GM18909 (cell line): ENCODE measurements at regions not wholly inside any gene's neighbourhood (a gene's known extent, or its start where the extent isn't known, plus 50 kb on each side); places are given as distances from the start of the nearest gene placed in this dataset.

ENCODE experiments used
- ATAC-seq: cut with Tn5 transposase; IDR thresholded peaks from one replicate; pipeline ENCODE4 v1.9.1; 2021; ENCODE audit warnings: mild to moderate bottlenecking; ENCODE audit not compliant: unreplicated experiment, poor library complexity

DNA sequence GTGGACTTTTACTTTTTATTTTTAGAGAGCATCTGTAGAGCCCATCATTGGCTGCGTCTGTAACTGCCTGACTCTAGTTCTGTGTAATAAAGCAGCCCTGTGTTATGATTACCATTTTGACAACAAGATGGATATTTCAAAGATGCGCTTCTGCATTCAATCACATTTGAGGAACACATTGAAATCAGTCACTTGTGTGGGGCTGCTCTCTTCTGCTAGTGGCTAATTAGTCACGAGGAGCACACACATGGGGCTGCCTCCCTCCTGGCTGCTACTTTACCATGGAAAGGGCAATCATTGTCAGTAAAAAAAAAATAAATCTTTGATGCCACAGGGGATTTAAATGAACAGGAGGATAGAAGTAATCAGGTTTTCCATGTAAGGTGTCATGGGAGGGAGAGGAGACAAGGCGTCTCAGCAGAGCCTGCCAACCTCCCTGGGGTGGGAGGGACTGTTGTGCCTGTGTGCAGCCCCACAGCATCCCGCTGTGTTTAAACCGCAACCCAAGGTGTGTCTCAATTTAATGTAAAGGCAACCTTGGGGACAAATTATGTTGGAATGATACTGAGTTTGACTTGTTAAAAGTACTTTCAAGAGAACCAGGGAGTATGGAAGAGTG lies 205.2 kb upstream of the COBL start:
- no peak for ATAC-seq

GRCh38 chr7:51521054-51521453 lies 204.4 kb upstream of the COBL start:
- no peak for ATAC-seq

DNA sequence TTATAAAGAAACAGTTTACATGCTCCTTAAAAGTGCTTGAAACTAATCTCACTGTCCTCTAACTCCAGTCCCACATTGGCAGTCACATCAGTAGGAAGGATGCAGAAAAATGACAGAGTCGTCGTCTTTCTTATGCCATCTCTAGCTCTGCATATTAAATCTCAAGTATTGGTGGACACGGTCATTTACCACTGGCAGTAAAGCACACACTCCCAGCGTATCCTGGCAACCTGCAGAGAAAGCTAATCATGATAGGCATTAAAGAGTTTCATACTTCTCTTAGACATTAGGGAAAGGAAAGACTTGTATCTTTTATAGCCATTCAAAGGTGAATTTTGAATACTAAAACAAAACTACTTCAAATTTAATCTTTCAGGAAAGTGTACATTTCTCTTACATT lies 202.0 kb upstream of the COBL start:
- no peak for ATAC-seq

DNA sequence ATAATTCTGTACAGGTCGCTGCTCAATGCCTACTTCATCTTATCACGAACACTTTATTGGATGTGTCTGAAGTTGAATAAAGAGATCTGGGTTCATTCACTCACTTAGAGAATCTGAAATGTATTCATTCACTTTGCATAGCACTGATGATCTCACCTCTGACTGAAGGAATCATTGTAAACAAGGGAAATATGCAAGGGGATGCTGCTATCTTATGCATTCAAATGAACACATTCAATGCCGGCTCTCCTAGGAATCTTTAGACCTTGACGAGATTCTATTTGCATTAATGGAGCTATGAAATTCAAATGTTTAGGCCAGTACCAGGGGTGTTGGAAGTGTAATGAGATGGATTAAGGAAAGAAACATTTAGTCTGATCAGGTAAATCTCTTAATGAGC lies 200.6 kb upstream of the COBL start:
- no peak for ATAC-seq

DNA sequence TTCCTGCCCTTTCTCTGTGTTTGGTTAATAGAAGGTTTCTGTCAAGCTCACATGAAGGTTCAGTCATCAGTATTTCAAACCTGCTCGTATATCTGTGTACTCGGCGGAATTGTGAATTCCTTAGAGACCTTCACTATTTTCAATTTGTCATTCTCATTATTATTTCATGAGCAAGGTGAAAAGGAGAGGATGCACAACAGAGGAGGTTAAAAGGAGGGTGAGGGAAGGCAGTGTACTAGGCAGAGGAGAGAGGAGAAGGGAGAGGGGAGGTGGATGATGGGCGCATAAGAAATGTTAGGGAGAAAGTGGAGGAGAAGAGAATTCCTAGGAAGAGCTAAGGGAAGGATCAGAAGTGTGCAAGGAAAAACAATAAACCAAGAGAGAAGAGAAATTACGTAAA lies 185.0 kb upstream of the COBL start:
- ATAC-seq: no peak

GRCh38 chr7:51482976-51483375 lies 166.4 kb upstream of the COBL start:
- ATAC-seq: no peak

DNA sequence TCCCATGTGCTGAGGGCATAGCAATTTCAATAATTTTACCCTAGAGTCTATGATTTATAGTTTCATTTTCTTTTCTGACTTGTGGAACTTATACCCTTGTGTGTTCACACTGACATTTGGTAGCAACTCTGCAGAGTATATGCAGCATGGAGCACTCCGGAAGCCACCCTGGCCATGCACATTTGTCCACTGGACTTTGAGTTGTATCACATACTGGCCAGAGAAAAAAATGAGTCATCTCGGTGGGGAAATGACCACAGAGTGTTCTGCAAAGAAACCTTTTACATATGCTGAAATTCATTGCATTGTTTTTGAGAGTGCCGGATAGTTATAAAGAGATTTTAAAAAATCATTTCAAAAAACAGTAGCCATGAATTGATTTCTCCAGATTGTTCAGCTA lies 164.8 kb upstream of the COBL start:
- ATAC-seq: no peak

DNA sequence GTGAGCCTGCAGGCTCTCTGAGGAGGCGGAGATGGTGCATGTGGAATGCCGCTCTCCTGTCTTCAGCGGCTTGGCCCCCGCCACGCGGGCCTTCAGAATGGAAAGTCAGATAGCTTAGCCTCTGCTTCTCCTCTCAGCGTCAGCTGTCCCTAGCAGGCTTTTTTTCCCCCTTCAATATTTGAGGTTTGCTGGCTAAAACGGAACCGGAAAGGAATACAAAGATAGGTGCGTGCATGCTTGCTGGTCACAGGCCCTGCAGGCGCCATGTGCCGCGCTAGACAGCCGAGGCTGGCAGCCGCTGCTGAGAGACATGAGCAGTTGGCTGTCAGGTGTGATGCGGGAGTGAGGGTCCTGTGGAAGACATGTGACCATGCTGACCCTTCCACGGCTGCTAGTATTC lies 161.2 kb upstream of the COBL start:
- no peak for ATAC-seq

GRCh38 chr7:51477323-51477722 lies 160.7 kb upstream of the COBL start:
- no peak for ATAC-seq

- no peak for ATAC-seq
Measured at GRCh38 chr7:51476026-51476425, 159.4 kb upstream of the COBL start.

DNA sequence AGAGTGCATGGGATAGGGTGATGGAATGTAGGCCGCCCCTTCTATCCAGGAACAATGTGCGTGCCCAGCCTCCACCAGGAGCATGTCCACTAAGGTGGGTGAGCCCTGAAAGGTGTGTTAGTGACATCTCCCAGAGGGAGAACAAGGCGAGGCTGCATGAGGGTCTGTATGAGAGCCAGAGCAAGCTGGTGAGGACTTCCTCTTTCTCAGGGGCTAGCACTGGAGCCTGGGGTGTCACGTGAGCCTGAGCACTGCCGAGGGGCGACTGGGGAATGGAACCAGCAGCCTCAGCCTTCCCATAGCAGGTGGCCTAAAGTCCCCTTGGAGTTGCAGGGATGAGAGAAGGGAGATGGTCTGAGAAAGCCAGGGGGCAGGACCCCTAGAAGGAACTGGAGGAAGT lies 156.3 kb upstream of the COBL start:
- ATAC-seq: no peak

GRCh38 chr7:51471981-51472296 lies 155.3 kb upstream of the COBL start:
- ATAC-seq: no peak

DNA sequence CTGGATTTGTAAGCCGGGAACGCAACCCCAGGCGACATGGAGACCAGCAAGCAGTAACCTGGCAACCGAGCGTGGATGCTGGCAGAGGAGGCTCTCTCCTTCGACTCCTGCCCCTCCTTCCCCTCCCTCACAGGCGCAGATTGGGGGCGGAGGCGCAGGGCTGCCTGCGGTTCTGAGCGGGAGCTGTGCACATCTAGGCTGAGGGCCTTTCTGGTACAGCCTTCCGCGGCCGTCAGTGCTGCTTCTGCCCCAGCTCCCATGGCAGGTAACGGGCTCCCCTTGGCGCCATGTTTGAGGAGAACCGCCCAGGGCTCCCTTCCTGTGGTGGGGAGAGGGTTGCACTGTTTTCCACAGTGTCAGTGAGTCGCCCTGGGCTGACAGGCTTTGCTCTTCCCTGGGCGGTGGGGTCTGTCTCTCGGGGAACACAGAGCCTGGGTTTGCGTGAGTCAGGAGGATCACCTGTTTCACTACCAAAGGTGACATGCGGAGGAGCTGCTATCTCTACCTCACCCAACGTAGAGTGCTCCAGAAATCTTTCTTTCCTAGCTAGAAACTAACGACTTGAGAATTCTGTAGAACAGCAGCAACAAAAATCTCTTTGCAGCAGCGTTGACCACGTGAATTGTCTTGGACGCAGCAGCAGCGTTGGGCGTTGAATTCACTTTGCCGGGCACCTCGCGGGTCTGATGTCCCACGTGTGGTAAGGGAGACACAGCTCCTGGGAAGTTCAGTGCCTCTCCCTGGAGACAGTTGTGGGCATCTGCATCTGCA lies 154.8 kb upstream of the COBL start:
- ATAC-seq: no peak

DNA sequence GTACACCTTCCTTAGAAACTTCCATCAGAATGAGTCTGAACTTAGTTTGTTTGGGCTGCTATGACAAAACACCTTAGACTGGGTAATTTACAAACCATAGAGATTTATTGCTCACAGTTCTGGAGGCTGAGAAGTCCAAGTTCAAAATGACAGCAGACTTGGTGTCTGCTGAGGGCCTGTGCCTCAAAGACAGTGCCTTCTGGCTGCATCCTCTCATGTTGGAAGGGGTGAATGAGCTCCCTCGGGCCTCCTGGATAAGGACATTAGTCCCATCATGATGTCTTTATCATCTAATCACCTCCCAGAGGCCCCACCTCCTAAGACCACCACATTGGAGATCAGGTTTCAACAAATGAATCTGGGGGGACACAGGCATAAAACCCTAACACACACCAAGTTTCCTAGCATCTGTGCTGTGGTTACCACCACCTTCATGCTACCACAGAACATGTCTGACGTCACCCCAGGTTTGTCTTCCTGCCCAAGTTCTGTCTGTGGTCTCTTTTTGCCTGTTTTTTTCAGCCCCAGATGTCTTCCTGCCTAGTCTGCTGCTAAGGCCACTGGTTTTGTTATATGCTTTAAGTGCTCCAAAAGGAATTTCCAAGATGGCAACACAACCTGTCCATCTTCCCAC lies 150.9 kb upstream of the COBL start:
- no peak for ATAC-seq

DNA sequence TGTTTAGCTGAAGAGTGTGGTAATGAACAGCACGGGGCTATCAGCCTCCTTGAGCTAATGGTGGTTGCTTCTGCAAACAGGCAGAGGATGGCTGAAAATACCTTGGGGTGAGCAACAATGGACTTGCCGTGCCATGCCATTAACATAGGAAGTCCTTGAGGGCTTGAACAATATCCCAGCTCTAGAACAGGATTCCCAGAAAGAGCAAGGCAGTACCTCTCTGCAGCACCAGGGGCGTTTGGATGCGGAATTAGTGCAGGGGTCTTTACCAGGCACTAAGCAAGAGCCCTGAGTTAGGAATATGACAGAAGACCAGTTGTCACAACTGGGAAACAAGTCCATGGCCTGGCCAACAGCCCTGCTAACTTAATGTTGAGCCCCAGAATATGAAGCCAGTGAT lies 143.2 kb upstream of the COBL start:
- no peak for ATAC-seq

- no peak for ATAC-seq
Measured at GRCh38 chr7:51458693-51459092, 142.1 kb upstream of the COBL start.

DNA sequence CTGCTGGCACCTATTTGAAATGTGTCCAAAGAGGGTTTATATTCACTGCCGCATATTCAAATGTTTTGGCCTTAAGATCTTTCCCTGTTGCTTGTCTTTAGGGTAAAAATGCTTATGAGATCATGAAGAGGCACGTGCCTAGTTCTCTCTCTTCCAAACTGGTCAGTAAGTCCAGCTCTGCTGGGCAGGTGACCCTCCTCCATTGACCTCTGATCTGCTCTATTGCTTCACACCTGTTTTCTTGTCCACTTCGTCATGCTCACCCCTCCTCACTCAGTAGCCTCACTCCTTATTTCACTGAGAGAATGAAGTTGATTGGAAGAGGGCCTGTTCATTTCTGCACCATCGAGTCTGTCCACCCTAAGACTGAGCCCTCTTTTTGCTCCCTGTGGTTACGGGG lies 140.5 kb upstream of the COBL start:
- no peak for ATAC-seq

DNA sequence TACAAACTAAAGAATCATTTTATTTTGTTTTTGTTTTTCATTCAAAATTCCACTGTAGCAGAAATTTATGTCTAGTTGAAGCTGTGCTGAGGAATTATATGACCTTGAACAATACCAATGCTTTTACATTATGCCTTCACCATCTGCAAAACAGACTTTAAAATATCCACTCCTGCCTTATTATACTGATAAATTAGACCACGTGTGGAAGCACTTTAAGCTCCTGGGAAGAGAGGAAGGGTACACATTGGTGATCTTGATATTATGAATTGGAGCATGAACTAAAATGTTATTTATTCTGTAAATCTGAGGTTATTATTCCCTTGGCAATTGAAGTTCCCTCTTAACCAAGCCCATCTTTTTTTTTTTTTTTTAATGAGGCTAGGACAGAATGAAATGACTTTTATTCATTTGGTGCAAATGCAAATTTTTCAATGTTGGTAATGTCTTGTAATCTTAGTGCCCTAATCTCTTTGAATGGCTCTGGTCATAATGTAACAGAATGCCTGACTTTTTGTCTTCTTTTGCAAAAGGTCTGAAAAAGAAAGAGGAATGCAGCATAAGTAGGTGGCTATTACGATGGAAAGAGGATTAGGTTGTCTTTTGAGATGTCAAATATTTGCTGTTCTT lies 139.9 kb upstream of the COBL start:
- no peak for ATAC-seq

- ATAC-seq: no peak
Measured at GRCh38 chr7:51455948-51456347, 139.3 kb upstream of the COBL start.

DNA sequence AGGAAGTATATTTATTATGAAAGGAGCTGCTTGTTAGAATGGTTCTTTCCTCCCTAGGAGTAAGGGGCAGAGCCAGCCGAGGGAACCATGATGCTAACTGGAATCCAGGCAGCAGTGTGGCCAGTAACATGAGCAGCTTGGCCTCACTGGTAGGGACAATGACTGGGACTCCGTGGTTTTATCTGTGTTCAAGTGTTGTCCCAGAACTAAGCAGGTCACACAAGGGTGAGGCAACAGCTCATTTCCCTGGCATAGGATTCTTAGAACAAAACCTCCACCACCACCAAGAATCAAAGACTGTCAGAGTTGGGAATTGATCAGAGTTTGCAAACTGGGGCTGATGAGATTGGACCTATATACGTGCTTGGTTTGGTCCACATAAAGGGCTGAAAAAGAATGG lies 138.9 kb upstream of the COBL start:
- ATAC-seq: no peak

- no peak for ATAC-seq
Measured at GRCh38 chr7:51455086-51455485, 138.5 kb upstream of the COBL start.

DNA sequence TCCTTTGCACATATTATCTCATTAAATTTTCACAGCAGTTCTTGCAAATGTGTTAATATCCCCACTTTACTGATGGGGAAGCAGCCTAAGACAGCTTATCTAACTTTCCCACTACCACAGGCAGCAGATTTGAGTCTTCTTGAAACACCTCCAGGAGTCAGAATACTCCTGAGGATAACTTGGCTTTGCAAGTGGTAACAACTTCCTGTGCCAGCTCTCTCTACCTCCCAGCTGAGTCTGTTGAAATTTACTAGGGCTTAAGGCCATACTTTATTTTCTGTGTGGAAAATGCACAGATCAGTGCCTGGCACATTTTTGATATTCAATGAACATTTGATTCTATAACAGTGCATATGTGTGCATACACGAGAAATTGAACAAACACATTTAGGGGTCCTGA lies 136.1 kb upstream of the COBL start:
- ATAC-seq: no peak
